IPS-18a (cell line): ENCODE measurements at regions not wholly inside any gene's neighbourhood (a gene's known extent, or its start where the extent isn't known, plus 50 kb on each side); places are given as distances from the start of the nearest gene placed in this dataset.
"Not testable (repeated sequence)": the region's sequence is repeated elsewhere in the genome, so short reads cannot be mapped to it uniquely, and the experiment has no call there.

Experiments
- H3K27ac ChIP-seq: one replicate; pipeline ENCODE4 v1.5.1; 2013; ENCODE audit warnings: low read length
- H3K27me3 ChIP-seq: one replicate; pipeline ENCODE4 v1.6.1; 2013; ENCODE audit warnings: mild to moderate bottlenecking, low read length; ENCODE audit not compliant: control insufficient read depth, insufficient read depth
- H3K36me3 ChIP-seq: one replicate; pipeline ENCODE4 v1.6.1; 2013; ENCODE audit warnings: low read depth, low read length; ENCODE audit not compliant: control insufficient read depth
- H3K4me1 ChIP-seq: one replicate; pipeline ENCODE4 v1.6.1; 2013; ENCODE audit warnings: low read depth, low read length; ENCODE audit not compliant: control insufficient read depth
- H3K4me3 ChIP-seq: one replicate; pipeline ENCODE4 v1.5.1; 2013; ENCODE audit warnings: low read length
- H3K9ac ChIP-seq: one replicate; pipeline ENCODE4 v1.6.1; 2013; ENCODE audit warnings: mild to moderate bottlenecking, low read length, moderate library complexity
- H3K9me3 ChIP-seq: one replicate; pipeline ENCODE4 v1.6.1; 2013; ENCODE audit warnings: low read depth, low read length; ENCODE audit not compliant: control insufficient read depth

- Histone ChIP-seq H3K27ac (no peak overlapping the region), H3K27me3 (no peaks in the 10 kb centered on the region), H3K9me3 (no peaks in the 10 kb centered on the region), H3K36me3 (no peaks in the 10 kb centered on the region), H3K4me1 (no peaks in the 10 kb centered on the region), H3K4me3 (no peak overlapping the region), H3K9ac (no peak overlapping the region)
Measured at GRCh38 chr2:149686136-149687051, 98.8 kb upstream of the MMADHC start.

GRCh38 chr2:149685401-149685800, 97.8 kb upstream of the MMADHC start:
- not testable (repeated sequence) for H3K4me3 ChIP-seq, H3K4me1 ChIP-seq, H3K9ac ChIP-seq, H3K27ac ChIP-seq, H3K36me3 ChIP-seq, H3K27me3 ChIP-seq, H3K9me3 ChIP-seq

GRCh38 chr2:149679286-149679685, 91.7 kb upstream of the MMADHC start:
- no peaks in the 10 kb centered on the region for H3K27me3 ChIP-seq

GRCh38 chr2:149677416-149677815, 89.8 kb upstream of the MMADHC start:
- Histone ChIP-seq H3K9me3 (no peaks in the 10 kb centered on the region), H3K9ac (no peak overlapping the region), H3K4me1 (no peaks in the 10 kb centered on the region), H3K27me3 (no peaks in the 10 kb centered on the region), H3K27ac (no peak overlapping the region), H3K36me3 (no peaks in the 10 kb centered on the region), H3K4me3 (no peak overlapping the region)

More at GRCh38 chr2:149679286-149679685, 91.7 kb upstream of the MMADHC start:
- Histone ChIP-seq H3K4me3 (no peak overlapping the region), H3K4me1 (no peaks in the 10 kb centered on the region), H3K9ac (no peak overlapping the region), H3K9me3 (no peaks in the 10 kb centered on the region), H3K27ac (no peak overlapping the region), H3K36me3 (no peaks in the 10 kb centered on the region)

GRCh38 chr2:149670086-149670485, 82.5 kb upstream of the MMADHC start:
- Histone ChIP-seq H3K4me1 (peaks cover 9% of the 10 kb centered on the region), H3K27me3 (no peaks in the 10 kb centered on the region), H3K36me3 (no peaks in the 10 kb centered on the region), H3K27ac (no peak overlapping the region), H3K4me3 (no peak overlapping the region), H3K9me3 (no peaks in the 10 kb centered on the region), H3K9ac (no peak overlapping the region)

GRCh38 chr2:149666809-149667320, 79.3 kb upstream of the MMADHC start:
- no peak overlapping the region for H3K4me3 ChIP-seq
- no peaks in the 10 kb centered on the region for H3K36me3 ChIP-seq

GRCh38 chr2:149664896-149665295, 77.3 kb upstream of the MMADHC start:
- no peaks in the 10 kb centered on the region for H3K27me3 ChIP-seq

More at GRCh38 chr2:149666809-149667320, 79.3 kb upstream of the MMADHC start:
- Histone ChIP-seq H3K9ac (no peak overlapping the region), H3K9me3 (no peaks in the 10 kb centered on the region), H3K27me3 (no peaks in the 10 kb centered on the region), H3K27ac (no peak overlapping the region), H3K4me1 (peaks cover 9% of the 10 kb centered on the region)

GRCh38 chr2:149662556-149662955, 75.0 kb upstream of the MMADHC start:
- Histone ChIP-seq H3K4me1 (peaks cover 9% of the 10 kb centered on the region), H3K27ac (no peak overlapping the region), H3K36me3 (no peaks in the 10 kb centered on the region), H3K9ac (no peak overlapping the region), H3K9me3 (no peaks in the 10 kb centered on the region), H3K4me3 (no peak overlapping the region), H3K27me3 (no peaks in the 10 kb centered on the region)

More at GRCh38 chr2:149664896-149665295, 77.3 kb upstream of the MMADHC start:
- Histone ChIP-seq H3K9me3 (no peaks in the 10 kb centered on the region), H3K27ac (no peak overlapping the region), H3K4me3 (no peak overlapping the region), H3K9ac (no peak overlapping the region), H3K36me3 (no peaks in the 10 kb centered on the region), H3K4me1 (peaks cover 9% of the 10 kb centered on the region)

- Histone ChIP-seq H3K4me3 (no peak overlapping the region), H3K4me1 (peaks cover 2% of the 10 kb centered on the region), H3K27ac (no peak overlapping the region), H3K9me3 (no peaks in the 10 kb centered on the region), H3K9ac (no peak overlapping the region), H3K27me3 (no peaks in the 10 kb centered on the region), H3K36me3 (no peaks in the 10 kb centered on the region)
Measured at GRCh38 chr2:149661844-149662243, 74.3 kb upstream of the MMADHC start.

GRCh38 chr2:149658553-149658952, 71.0 kb upstream of the MMADHC start:
- Histone ChIP-seq H3K4me3 (no peak overlapping the region), H3K27ac (no peak overlapping the region), H3K9ac (no peak overlapping the region), H3K27me3 (no peaks in the 10 kb centered on the region), H3K9me3 (no peaks in the 10 kb centered on the region), H3K36me3 (no peaks in the 10 kb centered on the region), H3K4me1 (no peaks in the 10 kb centered on the region)

GRCh38 chr2:149657401-149658040, 69.9 kb upstream of the MMADHC start:
- Histone ChIP-seq H3K9me3 (no peaks in the 10 kb centered on the region), H3K4me1 (no peaks in the 10 kb centered on the region), H3K4me3 (no peak overlapping the region), H3K27ac (no peak overlapping the region), H3K9ac (no peak overlapping the region), H3K27me3 (no peaks in the 10 kb centered on the region), H3K36me3 (no peaks in the 10 kb centered on the region)
